ENCODE measurements at regions not wholly inside any gene's neighbourhood (a gene's known extent, or its start where the extent isn't known, plus 50 kb on each side); places are given as distances from the start of the nearest gene placed in this dataset.

DNA sequence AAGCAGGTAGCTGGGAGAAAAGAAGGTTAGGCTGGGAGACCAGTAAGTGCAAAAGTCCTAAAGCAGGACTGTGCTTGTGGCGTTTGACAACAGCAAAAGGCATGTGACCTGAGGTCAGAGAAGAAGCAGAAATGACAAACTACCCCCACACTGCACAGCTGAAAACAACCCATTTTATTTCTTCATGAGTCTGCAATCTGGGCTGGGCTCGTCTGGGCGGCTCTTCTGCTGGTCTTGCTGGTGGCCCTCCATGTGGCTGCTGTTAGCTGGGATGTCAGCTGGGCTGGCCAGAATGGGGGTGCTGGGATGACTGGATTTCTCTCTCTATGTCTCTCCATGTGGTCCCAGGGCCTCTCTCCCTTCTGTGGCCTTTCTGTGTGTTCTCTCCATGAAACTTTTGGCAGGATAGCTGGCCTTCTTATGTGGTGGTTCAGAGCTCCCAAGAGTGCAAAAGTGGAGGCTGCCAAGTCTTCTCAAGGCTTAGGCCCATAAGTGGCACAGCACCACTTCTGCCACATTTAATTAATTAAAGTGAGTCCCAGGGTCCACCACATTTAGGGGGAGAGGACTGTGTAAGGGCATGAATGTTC is 128.6 kb downstream of the RIPK4 start:
- no peak overlapping the region for H3K4me3 ChIP-seq (ENCODE audit: low read depth, low read length)
- DNase-seq (ENCODE audit: low read depth): no peak
- TF ChIP-seq, protein P1, sequence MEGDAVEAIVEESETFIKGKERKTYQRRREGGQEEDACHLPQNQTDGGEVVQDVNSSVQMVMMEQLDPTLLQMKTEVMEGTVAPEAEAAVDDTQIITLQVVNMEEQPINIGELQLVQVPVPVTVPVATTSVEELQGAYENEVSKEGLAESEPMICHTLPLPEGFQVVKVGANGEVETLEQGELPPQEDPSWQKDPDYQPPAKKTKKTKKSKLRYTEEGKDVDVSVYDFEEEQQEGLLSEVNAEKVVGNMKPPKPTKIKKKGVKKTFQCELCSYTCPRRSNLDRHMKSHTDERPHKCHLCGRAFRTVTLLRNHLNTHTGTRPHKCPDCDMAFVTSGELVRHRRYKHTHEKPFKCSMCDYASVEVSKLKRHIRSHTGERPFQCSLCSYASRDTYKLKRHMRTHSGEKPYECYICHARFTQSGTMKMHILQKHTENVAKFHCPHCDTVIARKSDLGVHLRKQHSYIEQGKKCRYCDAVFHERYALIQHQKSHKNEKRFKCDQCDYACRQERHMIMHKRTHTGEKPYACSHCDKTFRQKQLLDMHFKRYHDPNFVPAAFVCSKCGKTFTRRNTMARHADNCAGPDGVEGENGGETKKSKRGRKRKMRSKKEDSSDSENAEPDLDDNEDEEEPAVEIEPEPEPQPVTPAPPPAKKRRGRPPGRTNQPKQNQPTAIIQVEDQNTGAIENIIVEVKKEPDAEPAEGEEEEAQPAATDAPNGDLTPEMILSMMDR (conservative IDR thresholded peaks at IDR 0.05; ENCODE audit: low read depth, low read length): no peak

DNA sequence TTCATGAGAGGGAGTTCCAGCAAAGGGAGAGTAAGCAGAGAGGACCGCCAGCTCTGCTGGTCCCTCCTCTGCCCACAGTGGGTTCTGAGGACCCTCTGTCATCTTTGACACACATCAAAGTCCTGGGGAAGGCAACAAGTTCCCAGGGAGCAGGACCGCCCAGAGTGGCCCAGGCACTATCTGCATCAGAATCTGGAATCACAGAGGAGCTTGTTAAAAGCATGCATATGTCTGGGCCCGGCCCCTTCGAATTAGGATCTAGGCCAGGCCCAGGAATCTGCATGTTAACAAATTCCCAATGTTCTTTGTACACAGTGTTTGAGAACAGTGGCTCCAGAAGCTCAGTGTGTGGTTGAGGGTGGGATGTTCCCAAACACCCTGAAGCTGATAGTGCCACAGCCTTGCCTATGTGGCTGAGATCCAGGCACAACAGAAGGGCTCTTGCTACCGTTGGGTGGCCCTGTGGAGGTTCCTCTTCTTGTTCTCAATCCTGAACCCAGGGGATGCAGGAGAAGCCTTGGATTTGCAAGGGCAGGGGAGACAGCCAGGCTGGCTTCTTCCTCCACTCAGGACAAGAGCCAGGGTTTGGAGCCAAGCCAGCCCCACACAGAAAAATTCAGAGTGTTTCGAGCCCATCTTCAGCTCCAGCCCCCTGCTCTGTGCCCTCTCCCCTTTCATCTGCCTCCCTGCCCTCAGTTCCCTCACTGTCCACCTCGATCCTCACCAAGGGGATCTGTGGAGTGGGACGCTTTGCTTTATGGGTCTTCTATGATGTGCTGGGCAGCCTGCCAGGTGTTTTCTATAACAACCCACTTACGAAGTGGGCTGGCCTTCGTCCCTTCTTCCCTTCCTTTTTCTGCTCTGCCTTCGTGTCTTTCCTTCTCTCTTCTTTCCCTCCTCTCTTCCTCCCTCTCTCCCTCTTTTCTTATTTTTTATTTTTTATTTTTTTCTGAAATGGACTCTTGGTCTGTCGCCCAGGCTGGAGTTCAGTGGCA is 129.0 kb upstream of the TMPRSS2 start:
- TF ChIP-seq, protein P1 (conservative IDR thresholded peaks at IDR 0.05; ENCODE audit: low read depth, low read length): no peak
- DNase-seq (ENCODE audit: low read depth): no peak
- no peak overlapping the region for H3K4me3 ChIP-seq (ENCODE audit: low read depth, low read length)

DNA sequence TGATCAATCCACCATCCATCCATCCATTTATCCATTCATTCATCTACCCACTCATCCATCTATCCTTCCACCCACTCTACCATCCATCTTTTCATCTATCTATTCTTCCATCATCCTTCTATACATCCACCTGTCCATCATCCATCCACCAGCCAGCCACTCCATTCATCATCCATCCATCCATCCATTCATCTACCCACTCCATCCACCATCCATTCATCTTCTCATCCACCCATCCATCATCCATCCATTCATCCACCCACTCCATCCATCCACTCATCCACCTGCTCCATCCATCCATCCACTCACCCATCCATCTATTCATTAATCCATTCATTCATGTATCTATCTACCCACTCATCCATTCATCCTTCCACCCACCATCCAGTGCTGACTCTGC is 127.9 kb upstream of the TMPRSS2 start:
- TF ChIP-seq, protein P1 (conservative IDR thresholded peaks at IDR 0.05; ENCODE audit: low read depth, low read length): no peak
- no peak for DNase-seq (ENCODE audit: low read depth)
- H3K4me3 ChIP-seq (ENCODE audit: low read depth, low read length): no peak overlapping the region

DNA sequence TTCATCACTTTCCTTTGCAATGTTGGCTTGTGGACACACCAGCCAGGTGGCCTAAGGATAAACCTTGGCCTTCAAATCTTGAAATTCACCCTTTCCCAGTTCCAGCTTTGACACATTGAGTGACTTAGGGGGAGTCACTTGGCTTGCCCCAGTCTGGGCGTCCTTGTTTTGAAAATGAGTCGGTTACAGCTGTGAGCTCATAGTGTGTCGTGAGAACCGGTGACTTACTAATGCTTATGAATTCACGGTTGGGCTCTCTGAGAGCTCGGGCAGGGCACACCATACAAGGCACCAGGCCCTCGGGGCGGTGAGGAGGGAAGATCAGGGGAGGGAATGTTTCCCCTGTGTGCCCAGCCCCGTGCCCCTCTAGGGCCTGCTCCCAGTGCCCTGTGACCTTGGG is 126.9 kb upstream of the TMPRSS2 start:
- no peak overlapping the region for H3K4me3 ChIP-seq (ENCODE audit: low read depth, low read length)
- TF ChIP-seq, protein P1 (conservative IDR thresholded peaks at IDR 0.05; ENCODE audit: low read depth, low read length): no peak
- DNase-seq (ENCODE audit: low read depth): no peak

DNA sequence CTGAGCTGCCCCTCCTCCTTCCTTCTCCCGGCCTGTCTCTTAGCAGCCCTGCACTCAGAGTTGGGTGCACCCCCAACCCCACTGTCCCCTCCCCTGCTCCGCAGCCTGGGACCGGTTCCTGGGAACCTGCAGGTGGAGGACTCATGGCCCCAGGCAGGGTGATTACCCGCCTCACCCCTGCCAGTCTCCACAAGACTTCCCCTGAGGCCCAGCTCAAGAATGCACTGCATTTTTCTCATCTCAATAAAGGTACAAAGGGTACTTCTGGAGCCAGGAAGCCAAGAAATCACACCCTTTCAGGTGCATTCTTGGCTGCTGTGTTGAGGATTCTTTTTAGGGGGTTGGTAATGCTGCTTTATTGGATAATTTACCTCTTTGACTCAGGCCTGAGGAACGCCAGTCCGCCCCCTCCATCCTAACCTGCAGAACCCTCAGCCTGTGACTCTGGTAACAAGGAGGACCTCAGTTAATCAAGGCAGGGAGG is 126.3 kb upstream of the TMPRSS2 start:
- H3K4me3 ChIP-seq (ENCODE audit: low read depth, low read length): no peak overlapping the region
- DNase-seq (ENCODE audit: low read depth): peak; percentile 54
- TF ChIP-seq, protein P1 (conservative IDR thresholded peaks at IDR 0.05; ENCODE audit: low read depth, low read length): no peak

DNA sequence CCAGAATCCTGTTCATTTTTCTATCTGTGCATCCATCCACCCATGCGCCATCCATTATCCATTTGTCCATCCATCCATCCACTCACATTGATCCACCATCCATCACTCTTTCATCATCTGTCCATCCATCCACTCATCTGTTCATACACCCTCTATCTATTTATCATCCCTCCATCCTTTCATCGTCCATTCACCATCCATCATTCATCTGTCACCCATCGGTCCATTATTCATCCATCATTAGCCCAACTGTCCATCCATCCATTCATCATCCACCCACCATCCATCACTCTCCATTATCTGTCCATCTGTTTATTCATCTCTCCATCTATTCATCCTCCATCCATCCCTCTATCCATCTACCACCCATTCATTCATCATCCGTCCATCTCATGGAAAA is 125.7 kb upstream of the TMPRSS2 start:
- DNase-seq (ENCODE audit: low read depth): no peak
- H3K4me3 ChIP-seq (ENCODE audit: low read depth, low read length): no peak overlapping the region
- TF ChIP-seq, protein P1 (conservative IDR thresholded peaks at IDR 0.05; ENCODE audit: low read depth, low read length): no peak
